LNCAP (cell line): ENCODE measurements at regions not wholly inside any gene's neighbourhood (a gene's known extent, or its start where the extent isn't known, plus 50 kb on each side); places are given as distances from the start of the nearest gene placed in this dataset.

Experiments
- TF ChIP-seq, protein P1 (sequence below): fragments of 450-650 bp; IDR thresholded peaks from 2 replicates; pipeline ENCODE4 v1.5.1; 2017; ENCODE audit warnings: mild to moderate bottlenecking

DNA sequence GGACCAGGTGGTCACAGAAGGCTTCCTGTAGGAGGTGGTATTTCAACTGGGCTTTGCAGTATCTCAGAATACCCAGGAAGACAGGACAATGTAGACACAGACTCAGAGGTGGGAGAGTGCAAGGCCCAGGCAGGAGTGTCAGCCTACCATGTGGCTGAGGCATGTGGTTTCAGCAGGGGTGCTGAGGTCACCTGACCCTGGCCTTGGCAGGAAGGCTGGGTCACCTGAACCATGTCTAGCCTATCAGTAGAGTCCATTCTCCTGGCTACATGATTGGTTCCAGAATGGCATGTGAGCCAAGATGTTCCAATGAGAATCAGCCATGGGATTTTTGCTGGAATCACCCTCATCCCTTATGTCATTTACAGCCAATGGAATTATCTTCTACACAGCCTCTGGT lies 169.4 kb downstream of the ACTL8 start:
- TF ChIP-seq, protein P1, sequence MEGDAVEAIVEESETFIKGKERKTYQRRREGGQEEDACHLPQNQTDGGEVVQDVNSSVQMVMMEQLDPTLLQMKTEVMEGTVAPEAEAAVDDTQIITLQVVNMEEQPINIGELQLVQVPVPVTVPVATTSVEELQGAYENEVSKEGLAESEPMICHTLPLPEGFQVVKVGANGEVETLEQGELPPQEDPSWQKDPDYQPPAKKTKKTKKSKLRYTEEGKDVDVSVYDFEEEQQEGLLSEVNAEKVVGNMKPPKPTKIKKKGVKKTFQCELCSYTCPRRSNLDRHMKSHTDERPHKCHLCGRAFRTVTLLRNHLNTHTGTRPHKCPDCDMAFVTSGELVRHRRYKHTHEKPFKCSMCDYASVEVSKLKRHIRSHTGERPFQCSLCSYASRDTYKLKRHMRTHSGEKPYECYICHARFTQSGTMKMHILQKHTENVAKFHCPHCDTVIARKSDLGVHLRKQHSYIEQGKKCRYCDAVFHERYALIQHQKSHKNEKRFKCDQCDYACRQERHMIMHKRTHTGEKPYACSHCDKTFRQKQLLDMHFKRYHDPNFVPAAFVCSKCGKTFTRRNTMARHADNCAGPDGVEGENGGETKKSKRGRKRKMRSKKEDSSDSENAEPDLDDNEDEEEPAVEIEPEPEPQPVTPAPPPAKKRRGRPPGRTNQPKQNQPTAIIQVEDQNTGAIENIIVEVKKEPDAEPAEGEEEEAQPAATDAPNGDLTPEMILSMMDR, result no peak

DNA sequence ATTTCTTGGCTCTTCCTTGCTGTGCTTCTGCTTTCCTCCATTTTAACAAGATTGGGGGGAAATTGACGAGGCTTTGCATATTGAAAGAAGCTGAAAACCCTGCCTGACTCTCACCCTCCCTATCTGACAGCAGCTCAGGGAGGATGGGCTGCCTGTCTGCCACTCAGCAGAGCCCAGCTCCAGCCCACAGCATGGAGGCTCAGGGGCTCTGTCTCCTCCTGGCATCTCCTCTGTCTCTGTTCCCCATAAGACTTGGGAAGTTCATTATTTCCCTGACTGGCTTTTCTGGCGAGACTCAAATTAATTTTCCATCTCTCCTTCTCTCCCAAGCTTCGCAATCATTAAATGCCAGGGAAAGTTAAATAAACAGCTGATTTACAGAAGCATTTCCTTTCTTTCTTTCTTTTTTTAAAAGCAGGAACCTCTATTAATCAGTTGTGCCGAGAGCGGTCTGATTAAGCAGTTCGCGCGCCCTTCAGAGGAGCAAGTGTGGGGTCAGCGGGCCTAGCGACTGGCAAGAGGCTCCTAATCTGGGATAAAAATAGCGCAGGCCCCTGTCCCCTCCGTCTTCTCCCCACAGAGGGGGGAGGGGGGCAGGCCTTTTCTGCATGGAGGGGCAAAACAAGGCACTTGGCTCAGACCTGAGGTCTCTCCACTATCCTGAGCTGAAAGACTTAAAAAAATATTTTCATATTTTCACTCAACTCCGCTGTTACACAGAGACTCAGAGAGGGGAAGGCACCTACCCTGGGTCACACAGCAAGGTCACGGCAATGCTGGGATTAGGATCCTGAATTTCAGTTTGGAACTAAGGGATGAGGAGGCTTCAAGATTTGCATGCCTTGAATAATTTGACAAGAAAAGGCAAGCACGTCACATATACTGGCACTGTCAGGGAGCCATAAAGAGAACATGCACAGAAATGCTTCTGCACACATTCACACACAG lies 170.4 kb downstream of the ACTL8 start:
- TF ChIP-seq, protein P1, result no peak

DNA sequence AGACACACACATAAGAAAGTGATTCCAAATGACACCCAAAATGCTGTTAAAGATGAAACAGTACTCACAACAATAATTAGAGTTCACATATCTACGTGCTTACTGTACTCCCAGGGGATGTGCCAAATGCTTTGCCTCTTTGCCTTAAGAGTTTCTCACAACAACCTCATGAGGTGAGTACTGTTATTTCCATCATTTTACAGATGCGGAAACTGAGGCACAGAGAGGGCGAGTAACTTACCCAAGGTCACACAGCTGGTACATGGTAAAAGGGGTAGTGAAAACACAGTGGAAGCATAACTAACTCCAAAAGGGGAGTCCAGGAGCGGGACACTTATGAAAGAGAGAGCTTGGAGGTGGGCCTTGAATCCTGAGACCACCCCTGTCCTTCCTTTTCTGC lies 171.8 kb downstream of the ACTL8 start:
- TF ChIP-seq, protein P1, result no peak

DNA sequence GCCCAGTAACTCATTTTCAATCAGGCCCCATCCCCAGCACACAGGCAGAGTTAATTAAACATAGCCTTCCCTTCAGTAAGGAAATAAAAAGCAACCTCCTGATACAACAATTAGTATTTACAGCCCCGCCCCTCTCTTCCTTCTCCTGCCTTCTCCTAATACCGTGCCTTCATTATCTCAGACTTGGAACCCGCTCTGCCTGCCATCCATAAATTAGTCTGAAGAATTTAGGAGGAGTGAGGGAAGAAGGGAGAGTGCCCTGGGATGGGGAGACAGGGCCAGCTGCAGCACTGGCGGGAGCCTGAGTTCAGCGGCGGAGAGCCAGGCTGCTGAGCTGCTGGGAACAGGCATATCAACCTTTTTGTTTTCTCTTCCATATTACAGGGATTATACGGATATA lies 172.8 kb downstream of the ACTL8 start:
- TF ChIP-seq, protein P1, result no peak

DNA sequence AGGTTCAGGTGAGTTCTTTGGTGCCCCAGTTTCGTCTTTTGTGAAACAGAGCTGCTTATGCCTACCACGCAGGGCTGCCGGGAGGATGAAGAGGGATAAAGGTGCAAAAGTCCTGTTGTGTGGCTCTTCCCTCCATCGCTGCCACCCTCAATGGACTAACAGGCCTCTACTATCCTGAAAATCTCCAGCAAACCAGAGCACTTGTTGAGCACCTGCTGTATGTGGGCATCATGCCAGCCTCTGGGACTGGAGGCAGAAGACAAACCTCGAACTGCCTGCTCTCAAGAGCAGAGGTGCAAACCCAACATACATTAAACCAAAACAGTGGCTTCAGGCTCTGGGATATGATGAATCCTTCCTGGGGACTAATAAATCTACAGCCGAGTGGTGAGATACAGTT lies 174.1 kb downstream of the ACTL8 start:
- TF ChIP-seq, protein P1, result no peak

DNA sequence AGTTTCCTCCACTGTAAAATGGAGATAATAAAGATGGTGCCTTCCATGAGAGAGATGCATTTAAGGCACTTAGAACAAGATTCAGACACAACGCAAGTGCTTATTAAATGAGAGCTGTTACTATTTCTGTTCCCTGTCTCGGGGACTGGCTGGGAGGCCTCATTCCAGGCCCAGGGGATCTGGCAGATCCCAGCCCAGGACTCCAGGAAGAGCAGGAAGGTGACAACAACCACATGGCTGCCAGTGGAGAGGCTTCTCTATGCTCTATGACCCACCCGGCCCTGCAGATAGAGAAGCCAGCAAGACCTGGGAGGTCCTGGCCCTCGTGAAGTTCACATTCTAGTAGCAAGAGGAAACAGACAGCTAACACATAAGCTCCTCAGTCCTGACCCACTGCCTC lies 175.5 kb downstream of the ACTL8 start:
- TF ChIP-seq, protein P1, result no peak

DNA sequence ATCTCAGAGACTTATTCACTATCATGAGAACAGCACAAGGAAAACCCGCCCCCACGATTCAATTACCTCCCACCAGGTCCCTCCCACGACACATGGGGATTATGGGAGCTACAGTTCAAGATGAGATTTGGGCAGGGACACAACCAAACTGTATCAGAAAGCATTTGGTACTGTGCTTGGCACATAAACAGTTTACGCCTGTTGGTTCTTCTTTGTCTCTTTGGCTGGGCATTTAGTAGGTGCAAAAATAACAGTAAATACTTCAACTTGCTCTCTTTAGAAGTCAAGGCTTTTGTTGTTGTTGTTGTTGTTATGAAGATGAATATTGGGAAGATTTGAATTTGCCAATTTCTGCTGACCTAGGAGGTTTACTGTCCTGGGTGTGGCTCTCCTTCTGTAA lies 175.4 kb upstream of the IGSF21 start:
- TF ChIP-seq, protein P1, result no peak
